Trophoblast cell (in vitro differentiated cells and primary cell): ENCODE measurements at regions not wholly inside any gene's neighbourhood (a gene's known extent, or its start where the extent isn't known, plus 50 kb on each side); places are given as distances from the start of the nearest gene placed in this dataset.

Source experiments
- DNase-seq, 2 donors: peaks; one replicate each; pipeline ENCODE4 v3.0.0-alpha.2; 2016
- H2AFZ ChIP-seq: 2 replicates; pipeline ENCODE4 v1.6.1; 2013; ENCODE audit warnings: low read length, moderate library complexity, mild to moderate bottlenecking; ENCODE audit not compliant: insufficient read depth, poor library complexity
- H2AK5ac ChIP-seq: 2 replicates; pipeline ENCODE4 v1.6.1; 2013; ENCODE audit warnings: mild to moderate bottlenecking, low read length
- H2BK120ac ChIP-seq: 2 replicates; pipeline ENCODE4 v1.6.1; 2013; ENCODE audit warnings: low read length, mild to moderate bottlenecking, moderate library complexity; ENCODE audit not compliant: insufficient read depth, poor library complexity
- H2BK12ac ChIP-seq: 2 replicates; pipeline ENCODE4 v1.6.1; 2013; ENCODE audit warnings: mild to moderate bottlenecking, low read length, moderate library complexity
- H2BK5ac ChIP-seq: 2 replicates; pipeline ENCODE4 v1.6.1; 2013; ENCODE audit warnings: low read length, low read depth, moderate library complexity, mild to moderate bottlenecking; ENCODE audit not compliant: poor library complexity
- H3K14ac ChIP-seq: 2 replicates; pipeline ENCODE4 v1.6.1; 2013; ENCODE audit warnings: mild to moderate bottlenecking, low read length
- H3K18ac ChIP-seq: 2 replicates; pipeline ENCODE4 v1.6.1; 2013; ENCODE audit warnings: mild to moderate bottlenecking, low read length
- H3K23ac ChIP-seq: 2 replicates; pipeline ENCODE4 v1.6.1; 2013; ENCODE audit warnings: low read length
- H3K27ac ChIP-seq: 2 replicates; pipeline ENCODE4 v1.5.1; 2013; ENCODE audit warnings: low read depth, mild to moderate bottlenecking, inconsistent platforms, low read length, moderate library complexity
- H3K27me3 ChIP-seq: 2 replicates; pipeline ENCODE4 v1.6.1; 2013; ENCODE audit warnings: inconsistent platforms, mild to moderate bottlenecking, low read length, moderate library complexity; ENCODE audit not compliant: insufficient read depth
- H3K36me3 ChIP-seq, 2 experiments: 1 replicate in 1 of 2; 2 replicates in 1 of 2; pipeline ENCODE4 v1.6.1; 2013; ENCODE audit warnings: low read length in 2 of 2, mild to moderate bottlenecking in 2 of 2, moderate library complexity in 1 of 2; ENCODE audit not compliant: insufficient read depth in 2 of 2, control insufficient read depth in 1 of 2
- H3K4ac ChIP-seq: 2 replicates; pipeline ENCODE4 v1.6.1; 2013; ENCODE audit warnings: low read depth, mild to moderate bottlenecking, low read length, moderate library complexity
- H3K4me1 ChIP-seq, 2 experiments: 1 replicate in 1 of 2; 2 replicates in 1 of 2; pipeline ENCODE4 v1.6.1; 2013; ENCODE audit warnings: low read length in 2 of 2, mild to moderate bottlenecking in 2 of 2, moderate library complexity in 1 of 2; ENCODE audit not compliant: insufficient read depth in 2 of 2, control insufficient read depth in 1 of 2
- H3K4me2 ChIP-seq: 2 replicates; pipeline ENCODE4 v1.6.1; 2013; ENCODE audit warnings: inconsistent platforms, mild to moderate bottlenecking, low read length, moderate library complexity
- H3K4me3 ChIP-seq: 2 replicates; pipeline ENCODE4 v1.5.1; 2013; ENCODE audit warnings: mild to moderate bottlenecking, low read depth, low read length, inconsistent platforms
- H3K79me1 ChIP-seq: one replicate; pipeline ENCODE4 v1.6.1; 2013; ENCODE audit warnings: low read length
- H3K79me2 ChIP-seq: 2 replicates; pipeline ENCODE4 v1.6.1; 2013; ENCODE audit warnings: low read length, mild to moderate bottlenecking; ENCODE audit not compliant: control insufficient read depth, insufficient read depth, poor library complexity
- H3K9ac ChIP-seq: 2 replicates; pipeline ENCODE4 v1.6.1; 2013; ENCODE audit warnings: mild to moderate bottlenecking, low read length
- H3K9me3 ChIP-seq: 2 replicates; pipeline ENCODE4 v1.6.1; 2013; ENCODE audit warnings: low read depth, mild to moderate bottlenecking, control low read depth, inconsistent platforms, low read length; ENCODE audit not compliant: insufficient read depth
- H4K12ac ChIP-seq: 2 replicates; pipeline ENCODE4 v1.6.1; 2013; ENCODE audit warnings: low read depth, mild to moderate bottlenecking, low read length, moderate library complexity
- H4K8ac ChIP-seq: 2 replicates; pipeline ENCODE4 v1.6.1; 2013; ENCODE audit warnings: low read depth, mild to moderate bottlenecking, low read length, moderate library complexity
- H4K91ac ChIP-seq: one replicate; pipeline ENCODE4 v1.6.1; 2013; ENCODE audit warnings: low read depth, mild to moderate bottlenecking, low read length, moderate library complexity
- WGBS: extraction: QIAGEN DNeasy Blood & Tissue Kit; methylation state at CpG from one replicate; pipeline ENCODE4 v1.1.7; 2013; ENCODE audit warnings: missing lambda C conversion rate; ENCODE audit not compliant: insufficient read length, insufficient coverage; ENCODE audit errors: extremely low coverage; 5-methylcytosine and 5-hydroxymethylcytosine counted together

DNA sequence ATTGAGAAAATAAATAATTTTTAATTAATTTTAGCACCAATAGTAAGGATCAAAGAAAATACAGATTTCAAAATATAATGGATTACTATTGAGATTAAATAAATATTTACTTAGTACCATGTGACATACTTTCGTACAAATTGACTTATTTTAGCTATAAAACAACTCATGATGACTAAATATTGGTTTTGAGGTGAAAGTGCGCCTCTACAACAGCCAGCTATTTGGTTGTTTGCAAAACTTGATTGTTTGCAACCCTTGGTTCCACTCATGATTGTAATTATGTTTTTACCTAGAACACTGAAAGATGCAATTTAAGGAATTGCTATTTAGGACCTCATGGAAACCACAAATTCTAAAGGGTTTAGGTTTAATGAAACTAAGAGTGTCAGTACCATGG, 51.9 kb upstream of the PPM1H start:
- Histone ChIP-seq H3K79me1 (no peaks in the 10 kb centered on the region), H2AFZ (no peak overlapping the region), H3K23ac (no peak overlapping the region), H4K91ac (no peak overlapping the region), H3K4me1 (no peaks in the 10 kb centered on the region), H4K12ac (no peak overlapping the region), H3K4me2 (no peak overlapping the region), H3K9ac (no peak overlapping the region), H3K36me3 (no peaks in the 10 kb centered on the region), H3K27me3 (no peaks in the 10 kb centered on the region), H2BK120ac (no peak overlapping the region), H3K14ac (no peak overlapping the region), H4K8ac (no peak overlapping the region), H3K18ac (no peak overlapping the region), H2BK12ac (no peak overlapping the region), H3K9me3 (no peaks in the 10 kb centered on the region), H3K27ac (no peak overlapping the region), H3K79me2 (no peaks in the 10 kb centered on the region), H2BK5ac (no peak overlapping the region), H3K4me3 (no peak overlapping the region), H3K4ac (no peak overlapping the region), H2AK5ac (no peak overlapping the region)
- DNase-seq = no peak
- WGBS = no CpG with 5 or more reads among the region's 2 CpGs
